HEK293 (cell line): ENCODE measurements at regions not wholly inside any gene's neighbourhood (a gene's known extent, or its start where the extent isn't known, plus 50 kb on each side); places are given as distances from the start of the nearest gene placed in this dataset.

Experiments used
- BCL6B ChIP-seq: fragments of 450-650 bp; formaldehyde crosslinking; IDR thresholded peaks from 2 replicates; pipeline ENCODE4 v1.5.1; 2017; ENCODE audit warnings: missing biosample characterization, missing genetic modification characterization
- CTCF ChIP-seq: fragments of 450-650 bp; formaldehyde crosslinking; IDR thresholded peaks from 2 replicates; pipeline ENCODE4 v1.5.1; 2016; ENCODE audit warnings: missing biosample characterization, missing genetic modification characterization
- EGR2 ChIP-seq: fragments of 450-650 bp; formaldehyde crosslinking; IDR thresholded peaks from 2 replicates; pipeline ENCODE4 v1.5.1; 2016; ENCODE audit warnings: low read depth, missing biosample characterization, missing genetic modification characterization
- OVOL3 ChIP-seq: fragments of 450-650 bp; formaldehyde crosslinking; IDR thresholded peaks from 2 replicates; pipeline ENCODE4 v1.5.1; 2016; ENCODE audit warnings: missing biosample characterization, missing genetic modification characterization
- PRDM4 ChIP-seq: fragments of 450-650 bp; formaldehyde crosslinking; IDR thresholded peaks from 2 replicates; pipeline ENCODE4 v1.5.1; 2017; ENCODE audit warnings: missing biosample characterization, missing genetic modification characterization
- YY1 ChIP-seq: fragments of 450-650 bp; formaldehyde crosslinking; IDR thresholded peaks from 2 replicates; pipeline ENCODE4 v1.5.1; 2018; ENCODE audit warnings: missing biosample characterization, missing genetic modification characterization
- ZNF146 ChIP-seq: fragments of 450-650 bp; formaldehyde crosslinking; IDR thresholded peaks from 2 replicates; pipeline ENCODE4 v1.5.1; 2016; ENCODE audit warnings: missing biosample characterization, missing genetic modification characterization
- ZNF16 ChIP-seq: fragments of 450-650 bp; formaldehyde crosslinking; IDR thresholded peaks from 2 replicates; pipeline ENCODE4 v1.5.1; 2016; ENCODE audit warnings: low read depth, missing biosample characterization, missing genetic modification characterization
- ZNF18 ChIP-seq: fragments of 450-650 bp; formaldehyde crosslinking; IDR thresholded peaks from 2 replicates; pipeline ENCODE4 v1.5.1; 2016; ENCODE audit warnings: missing biosample characterization, missing genetic modification characterization
- ZNF211 ChIP-seq: fragments of 450-650 bp; formaldehyde crosslinking; IDR thresholded peaks from 2 replicates; pipeline ENCODE4 v1.5.1; 2016; ENCODE audit warnings: low read depth, missing biosample characterization, missing genetic modification characterization
- ZNF398 ChIP-seq: fragments of 450-650 bp; formaldehyde crosslinking; IDR thresholded peaks from 2 replicates; pipeline ENCODE4 v1.5.1; 2017; ENCODE audit warnings: missing biosample characterization, missing genetic modification characterization
- ZNF677 ChIP-seq: fragments of 450-650 bp; IDR thresholded peaks from 2 replicates; pipeline ENCODE4 v1.5.0; 2018; ENCODE audit warnings: missing biosample characterization, mild to moderate bottlenecking, missing genetic modification characterization, moderate library complexity
- ZNF692 ChIP-seq: fragments of 450-650 bp; formaldehyde crosslinking; IDR thresholded peaks from 2 replicates; pipeline ENCODE4 v1.5.1; 2016; ENCODE audit warnings: missing biosample characterization, missing genetic modification characterization
- ZNF777 ChIP-seq: fragments of 450-650 bp; formaldehyde crosslinking; IDR thresholded peaks from 2 replicates; pipeline ENCODE4 v1.5.1; 2017; ENCODE audit warnings: missing biosample characterization, missing genetic modification characterization, borderline replicate concordance
- ZSCAN4 ChIP-seq: fragments of 450-650 bp; formaldehyde crosslinking; IDR thresholded peaks from 2 replicates; pipeline ENCODE4 v1.5.1; 2017; ENCODE audit warnings: missing biosample characterization, missing genetic modification characterization

- no peak for TF ChIP-seq BCL6B (tag by site-specific recombination)
- TF ChIP-seq ZNF146 (tag by site-specific recombination), result no peak
- peak; percentile 81 for TF ChIP-seq ZSCAN4 (tag by site-specific recombination)
- TF ChIP-seq PRDM4 (tag by site-specific recombination), result no peak
- no peak for TF ChIP-seq ZNF16 (tag by site-specific recombination)
- no peak for TF ChIP-seq ZNF18
- no peak for TF ChIP-seq ZNF211 (tag by site-specific recombination)
- no peak for TF ChIP-seq CTCF (tag by site-specific recombination)
- TF ChIP-seq OVOL3 (tag by site-specific recombination), result no peak
- no peak for TF ChIP-seq YY1
- peak; percentile 96 for TF ChIP-seq EGR2 (tag by site-specific recombination)
- TF ChIP-seq ZNF692, result peak; percentile 34; the same call in 1 of the 2 replicates
- TF ChIP-seq ZNF677 (tag by site-specific recombination), result no peak
- peak; percentile 66 for TF ChIP-seq ZNF398 (tag by site-specific recombination)
- no peak for TF ChIP-seq ZNF777 (tag by site-specific recombination)
These were observed 377.1 kb upstream of the TBL1XR1 start (continued) for GRCh38 chr3:177574222-177574856.
